GM23338 (cell line): ENCODE measurements at regions not wholly inside any gene's neighbourhood (a gene's known extent, or its start where the extent isn't known, plus 50 kb on each side); places are given as distances from the start of the nearest gene placed in this dataset.

ENCODE experiments used
- CREB1 ChIP-seq: fragments of 250-450 bp; sonication (Bioruptor Pico); IDR thresholded peaks from 2 replicates; pipeline ENCODE4 v1.5.0; 2020; ENCODE audit warnings: low read depth, mild to moderate bottlenecking, moderate library complexity
- EZH2 ChIP-seq: fragments of 200-600 bp; sonication (generic); IDR thresholded peaks from one replicate; pipeline ENCODE4 v1.8.0; 2017; ENCODE audit warnings: antibody characterized with exemption, mild to moderate bottlenecking, low read depth; ENCODE audit not compliant: unreplicated experiment
- EZH2phosphoT487 ChIP-seq: fragments of 200-600 bp; sonication (generic); IDR thresholded peaks from one replicate; pipeline ENCODE4 v1.8.1; 2018; ENCODE audit warnings: antibody characterized with exemption; ENCODE audit not compliant: unreplicated experiment
- POLR2AphosphoS5 ChIP-seq: IDR thresholded peaks from 2 replicates; pipeline ENCODE4 v1.6.1; 2016; ENCODE audit warnings: antibody characterized with exemption, low read depth
- STAT1 ChIP-seq: IDR thresholded peaks from one replicate; pipeline ENCODE4 v1.6.1; 2016; ENCODE audit warnings: antibody characterized with exemption; ENCODE audit not compliant: unreplicated experiment
- ZNF114 ChIP-seq: fragments of 250-450 bp; sonication (Bioruptor Pico); IDR thresholded peaks from 2 replicates; pipeline ENCODE4 v1.5.0; 2020; ENCODE audit warnings: mild to moderate bottlenecking, moderate library complexity
- TF ChIP-seq, protein P1 (sequence below), 2 experiments: fragments of 200-600 bp in 1 of 2; sonication (generic) in 1 of 2; conservative IDR thresholded peaks; 2 replicates each; pipeline versions ENCODE4 v1.5.1 to v1.6.1; 2016 to 2017; ENCODE audit warnings: antibody characterized with exemption in 2 of 2, low read depth in 2 of 2, mild to moderate bottlenecking in 2 of 2, moderate library complexity in 1 of 2
- TF ChIP-seq, protein P2 (sequence below): fragments of 250-450 bp; sonication (Bioruptor Pico); IDR thresholded peaks from 2 replicates; pipeline ENCODE4 v1.5.0; 2020; ENCODE audit warnings: mild to moderate bottlenecking, moderate library complexity
- TF ChIP-seq, protein P3 (sequence below): IDR thresholded peaks from one replicate; pipeline ENCODE4 v1.6.1; 2018; ENCODE audit warnings: antibody characterized with exemption; ENCODE audit not compliant: unreplicated experiment
- TF ChIP-seq, protein P4 (sequence below): IDR thresholded peaks from 2 replicates; pipeline ENCODE4 v1.6.1; 2016; ENCODE audit warnings: antibody characterized with exemption

DNA sequence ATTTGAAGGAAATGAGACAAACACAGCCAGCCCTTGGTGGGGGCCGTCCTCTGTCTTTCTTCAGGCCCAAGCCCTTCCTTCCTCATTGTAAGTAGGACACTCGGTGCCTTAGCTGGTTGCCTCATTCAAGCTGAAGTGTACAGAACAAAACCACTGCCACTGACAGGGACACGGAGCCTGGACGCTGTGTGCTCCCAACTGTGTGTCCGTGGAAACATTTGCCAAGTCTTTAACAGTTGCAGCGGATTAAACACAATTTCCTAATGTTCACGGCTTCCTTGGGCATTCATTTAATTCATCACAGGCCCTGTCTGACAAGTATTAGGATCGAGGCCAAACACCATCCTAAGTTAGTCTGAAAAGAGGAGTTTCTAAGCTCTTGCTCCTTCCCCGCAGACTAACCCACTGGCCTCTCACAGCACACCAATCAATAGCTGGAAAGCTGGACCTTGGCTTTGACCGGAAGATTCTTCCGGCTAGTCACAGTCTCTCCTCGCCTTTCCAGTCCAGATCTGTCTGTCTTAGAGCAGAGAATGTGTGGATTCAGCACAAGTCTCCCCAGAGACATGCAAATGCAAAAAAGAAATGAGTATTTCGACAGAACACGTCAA, 68.7 kb upstream of the ACSL3 start:
- TF ChIP-seq, protein P1, sequence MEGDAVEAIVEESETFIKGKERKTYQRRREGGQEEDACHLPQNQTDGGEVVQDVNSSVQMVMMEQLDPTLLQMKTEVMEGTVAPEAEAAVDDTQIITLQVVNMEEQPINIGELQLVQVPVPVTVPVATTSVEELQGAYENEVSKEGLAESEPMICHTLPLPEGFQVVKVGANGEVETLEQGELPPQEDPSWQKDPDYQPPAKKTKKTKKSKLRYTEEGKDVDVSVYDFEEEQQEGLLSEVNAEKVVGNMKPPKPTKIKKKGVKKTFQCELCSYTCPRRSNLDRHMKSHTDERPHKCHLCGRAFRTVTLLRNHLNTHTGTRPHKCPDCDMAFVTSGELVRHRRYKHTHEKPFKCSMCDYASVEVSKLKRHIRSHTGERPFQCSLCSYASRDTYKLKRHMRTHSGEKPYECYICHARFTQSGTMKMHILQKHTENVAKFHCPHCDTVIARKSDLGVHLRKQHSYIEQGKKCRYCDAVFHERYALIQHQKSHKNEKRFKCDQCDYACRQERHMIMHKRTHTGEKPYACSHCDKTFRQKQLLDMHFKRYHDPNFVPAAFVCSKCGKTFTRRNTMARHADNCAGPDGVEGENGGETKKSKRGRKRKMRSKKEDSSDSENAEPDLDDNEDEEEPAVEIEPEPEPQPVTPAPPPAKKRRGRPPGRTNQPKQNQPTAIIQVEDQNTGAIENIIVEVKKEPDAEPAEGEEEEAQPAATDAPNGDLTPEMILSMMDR (conservative IDR thresholded peaks at IDR 0.05; ENCODE audit: low read depth in 2 of 2): no peak
- no peak for TF ChIP-seq CREB1 (CRISPR knock-in tag)
- no peak for TF ChIP-seq ZNF114 (CRISPR knock-in tag)
- TF ChIP-seq POLR2AphosphoS5: no peak
- TF ChIP-seq EZH2phosphoT487: no peak
- TF ChIP-seq, protein P2, sequence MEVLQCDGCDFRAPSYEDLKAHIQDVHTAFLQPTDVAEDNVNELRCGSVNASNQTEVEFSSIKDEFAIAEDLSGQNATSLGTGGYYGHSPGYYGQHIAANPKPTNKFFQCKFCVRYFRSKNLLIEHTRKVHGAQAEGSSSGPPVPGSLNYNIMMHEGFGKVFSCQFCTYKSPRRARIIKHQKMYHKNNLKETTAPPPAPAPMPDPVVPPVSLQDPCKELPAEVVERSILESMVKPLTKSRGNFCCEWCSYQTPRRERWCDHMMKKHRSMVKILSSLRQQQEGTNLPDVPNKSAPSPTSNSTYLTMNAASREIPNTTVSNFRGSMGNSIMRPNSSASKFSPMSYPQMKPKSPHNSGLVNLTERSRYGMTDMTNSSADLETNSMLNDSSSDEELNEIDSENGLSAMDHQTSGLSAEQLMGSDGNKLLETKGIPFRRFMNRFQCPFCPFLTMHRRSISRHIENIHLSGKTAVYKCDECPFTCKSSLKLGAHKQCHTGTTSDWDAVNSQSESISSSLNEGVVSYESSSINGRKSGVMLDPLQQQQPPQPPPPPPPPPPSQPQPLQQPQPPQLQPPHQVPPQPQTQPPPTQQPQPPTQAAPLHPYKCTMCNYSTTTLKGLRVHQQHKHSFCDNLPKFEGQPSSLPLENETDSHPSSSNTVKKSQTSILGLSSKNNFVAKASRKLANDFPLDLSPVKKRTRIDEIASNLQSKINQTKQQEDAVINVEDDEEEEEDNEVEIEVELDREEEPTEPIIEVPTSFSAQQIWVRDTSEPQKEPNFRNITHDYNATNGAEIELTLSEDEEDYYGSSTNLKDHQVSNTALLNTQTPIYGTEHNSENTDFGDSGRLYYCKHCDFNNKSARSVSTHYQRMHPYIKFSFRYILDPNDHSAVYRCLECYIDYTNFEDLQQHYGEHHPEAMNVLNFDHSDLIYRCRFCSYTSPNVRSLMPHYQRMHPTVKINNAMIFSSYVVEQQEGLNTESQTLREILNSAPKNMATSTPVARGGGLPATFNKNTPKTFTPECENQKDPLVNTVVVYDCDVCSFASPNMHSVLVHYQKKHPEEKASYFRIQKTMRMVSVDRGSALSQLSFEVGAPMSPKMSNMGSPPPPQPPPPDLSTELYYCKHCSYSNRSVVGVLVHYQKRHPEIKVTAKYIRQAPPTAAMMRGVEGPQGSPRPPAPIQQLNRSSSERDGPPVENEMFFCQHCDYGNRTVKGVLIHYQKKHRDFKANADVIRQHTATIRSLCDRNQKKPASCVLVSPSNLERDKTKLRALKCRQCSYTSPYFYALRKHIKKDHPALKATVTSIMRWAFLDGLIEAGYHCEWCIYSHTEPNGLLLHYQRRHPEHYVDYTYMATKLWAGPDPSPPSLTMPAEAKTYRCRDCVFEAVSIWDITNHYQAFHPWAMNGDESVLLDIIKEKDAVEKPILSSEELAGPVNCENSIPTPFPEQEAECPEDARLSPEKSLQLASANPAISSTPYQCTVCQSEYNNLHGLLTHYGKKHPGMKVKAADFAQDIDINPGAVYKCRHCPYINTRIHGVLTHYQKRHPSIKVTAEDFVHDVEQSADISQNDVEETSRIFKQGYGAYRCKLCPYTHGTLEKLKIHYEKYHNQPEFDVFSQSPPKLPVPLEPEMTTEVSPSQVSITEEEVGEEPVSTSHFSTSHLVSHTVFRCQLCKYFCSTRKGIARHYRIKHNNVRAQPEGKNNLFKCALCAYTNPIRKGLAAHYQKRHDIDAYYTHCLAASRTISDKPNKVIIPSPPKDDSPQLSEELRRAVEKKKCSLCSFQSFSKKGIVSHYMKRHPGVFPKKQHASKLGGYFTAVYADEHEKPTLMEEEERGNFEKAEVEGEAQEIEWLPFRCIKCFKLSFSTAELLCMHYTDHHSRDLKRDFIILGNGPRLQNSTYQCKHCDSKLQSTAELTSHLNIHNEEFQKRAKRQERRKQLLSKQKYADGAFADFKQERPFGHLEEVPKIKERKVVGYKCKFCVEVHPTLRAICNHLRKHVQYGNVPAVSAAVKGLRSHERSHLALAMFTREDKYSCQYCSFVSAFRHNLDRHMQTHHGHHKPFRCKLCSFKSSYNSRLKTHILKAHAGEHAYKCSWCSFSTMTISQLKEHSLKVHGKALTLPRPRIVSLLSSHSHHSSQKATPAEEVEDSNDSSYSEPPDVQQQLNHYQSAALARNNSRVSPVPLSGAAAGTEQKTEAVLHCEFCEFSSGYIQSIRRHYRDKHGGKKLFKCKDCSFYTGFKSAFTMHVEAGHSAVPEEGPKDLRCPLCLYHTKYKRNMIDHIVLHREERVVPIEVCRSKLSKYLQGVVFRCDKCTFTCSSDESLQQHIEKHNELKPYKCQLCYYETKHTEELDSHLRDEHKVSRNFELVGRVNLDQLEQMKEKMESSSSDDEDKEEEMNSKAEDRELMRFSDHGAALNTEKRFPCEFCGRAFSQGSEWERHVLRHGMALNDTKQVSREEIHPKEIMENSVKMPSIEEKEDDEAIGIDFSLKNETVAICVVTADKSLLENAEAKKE (CRISPR knock-in tag): no peak
- no peak for TF ChIP-seq EZH2
- TF ChIP-seq, protein P3, sequence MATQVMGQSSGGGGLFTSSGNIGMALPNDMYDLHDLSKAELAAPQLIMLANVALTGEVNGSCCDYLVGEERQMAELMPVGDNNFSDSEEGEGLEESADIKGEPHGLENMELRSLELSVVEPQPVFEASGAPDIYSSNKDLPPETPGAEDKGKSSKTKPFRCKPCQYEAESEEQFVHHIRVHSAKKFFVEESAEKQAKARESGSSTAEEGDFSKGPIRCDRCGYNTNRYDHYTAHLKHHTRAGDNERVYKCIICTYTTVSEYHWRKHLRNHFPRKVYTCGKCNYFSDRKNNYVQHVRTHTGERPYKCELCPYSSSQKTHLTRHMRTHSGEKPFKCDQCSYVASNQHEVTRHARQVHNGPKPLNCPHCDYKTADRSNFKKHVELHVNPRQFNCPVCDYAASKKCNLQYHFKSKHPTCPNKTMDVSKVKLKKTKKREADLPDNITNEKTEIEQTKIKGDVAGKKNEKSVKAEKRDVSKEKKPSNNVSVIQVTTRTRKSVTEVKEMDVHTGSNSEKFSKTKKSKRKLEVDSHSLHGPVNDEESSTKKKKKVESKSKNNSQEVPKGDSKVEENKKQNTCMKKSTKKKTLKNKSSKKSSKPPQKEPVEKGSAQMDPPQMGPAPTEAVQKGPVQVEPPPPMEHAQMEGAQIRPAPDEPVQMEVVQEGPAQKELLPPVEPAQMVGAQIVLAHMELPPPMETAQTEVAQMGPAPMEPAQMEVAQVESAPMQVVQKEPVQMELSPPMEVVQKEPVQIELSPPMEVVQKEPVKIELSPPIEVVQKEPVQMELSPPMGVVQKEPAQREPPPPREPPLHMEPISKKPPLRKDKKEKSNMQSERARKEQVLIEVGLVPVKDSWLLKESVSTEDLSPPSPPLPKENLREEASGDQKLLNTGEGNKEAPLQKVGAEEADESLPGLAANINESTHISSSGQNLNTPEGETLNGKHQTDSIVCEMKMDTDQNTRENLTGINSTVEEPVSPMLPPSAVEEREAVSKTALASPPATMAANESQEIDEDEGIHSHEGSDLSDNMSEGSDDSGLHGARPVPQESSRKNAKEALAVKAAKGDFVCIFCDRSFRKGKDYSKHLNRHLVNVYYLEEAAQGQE: no peak
- TF ChIP-seq, protein P4, sequence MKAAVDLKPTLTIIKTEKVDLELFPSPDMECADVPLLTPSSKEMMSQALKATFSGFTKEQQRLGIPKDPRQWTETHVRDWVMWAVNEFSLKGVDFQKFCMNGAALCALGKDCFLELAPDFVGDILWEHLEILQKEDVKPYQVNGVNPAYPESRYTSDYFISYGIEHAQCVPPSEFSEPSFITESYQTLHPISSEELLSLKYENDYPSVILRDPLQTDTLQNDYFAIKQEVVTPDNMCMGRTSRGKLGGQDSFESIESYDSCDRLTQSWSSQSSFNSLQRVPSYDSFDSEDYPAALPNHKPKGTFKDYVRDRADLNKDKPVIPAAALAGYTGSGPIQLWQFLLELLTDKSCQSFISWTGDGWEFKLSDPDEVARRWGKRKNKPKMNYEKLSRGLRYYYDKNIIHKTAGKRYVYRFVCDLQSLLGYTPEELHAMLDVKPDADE: no peak
- no peak for TF ChIP-seq STAT1
